ENCODE measurements at regions not wholly inside any gene's neighbourhood (a gene's known extent, or its start where the extent isn't known, plus 50 kb on each side); places are given as distances from the start of the nearest gene placed in this dataset.
A peak's percentile ranks its signal among the peaks of the same experiment; 100 is the strongest.
"Not testable (repeated sequence)": the region's sequence is repeated elsewhere in the genome, so short reads cannot be mapped to it uniquely, and the experiment has no call there.

GRCh38 chr4:72770708-72771107 is 201.7 kb upstream of the ADAMTS3 start:
- DNase-seq, result no peak

DNA sequence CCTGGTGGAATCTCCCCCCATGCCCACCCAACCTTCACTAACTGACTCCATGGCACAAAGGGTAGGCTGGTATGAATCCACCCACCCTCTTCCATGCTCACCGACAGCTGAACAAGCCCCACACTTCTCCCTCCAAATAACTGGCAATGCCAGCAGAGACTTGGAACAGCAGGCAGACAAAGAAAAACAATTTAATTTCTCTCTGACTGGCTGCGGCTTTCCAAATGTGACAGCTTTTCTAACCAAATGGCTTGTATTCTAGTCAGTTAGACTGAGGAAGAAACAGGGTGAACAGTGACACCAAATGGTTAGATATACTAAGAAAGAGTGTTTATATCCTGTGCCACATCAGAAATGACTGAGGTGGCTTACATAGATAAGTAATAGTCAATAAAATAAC is 199.3 kb upstream of the ADAMTS3 start:
- no peak for DNase-seq

- DNase-seq, result no peak
Observed at GRCh38 chr4:72767618-72768302, 198.7 kb upstream of the ADAMTS3 start.

DNA sequence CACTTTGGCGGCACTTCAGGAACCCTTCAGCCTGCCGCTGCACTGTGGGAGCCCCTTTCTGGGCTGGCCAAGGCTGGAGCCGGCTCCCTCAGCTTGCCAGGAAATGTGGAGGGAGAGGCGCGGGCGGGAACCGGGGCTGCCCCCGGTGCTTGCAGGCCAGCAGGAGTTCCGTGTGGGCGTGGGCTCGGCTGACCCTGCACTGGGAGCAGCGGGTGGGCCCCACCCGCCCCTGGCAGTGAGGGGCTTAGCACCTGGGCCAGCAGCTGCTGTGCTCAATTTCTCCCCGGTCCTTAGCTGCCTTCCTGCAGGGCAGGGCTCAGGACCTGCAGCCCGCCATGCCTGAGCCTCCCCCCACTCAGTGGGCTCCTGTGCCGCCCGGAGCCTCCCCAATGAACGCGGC is 196.8 kb upstream of the ADAMTS3 start:
- not testable (repeated sequence) for DNase-seq

DNA sequence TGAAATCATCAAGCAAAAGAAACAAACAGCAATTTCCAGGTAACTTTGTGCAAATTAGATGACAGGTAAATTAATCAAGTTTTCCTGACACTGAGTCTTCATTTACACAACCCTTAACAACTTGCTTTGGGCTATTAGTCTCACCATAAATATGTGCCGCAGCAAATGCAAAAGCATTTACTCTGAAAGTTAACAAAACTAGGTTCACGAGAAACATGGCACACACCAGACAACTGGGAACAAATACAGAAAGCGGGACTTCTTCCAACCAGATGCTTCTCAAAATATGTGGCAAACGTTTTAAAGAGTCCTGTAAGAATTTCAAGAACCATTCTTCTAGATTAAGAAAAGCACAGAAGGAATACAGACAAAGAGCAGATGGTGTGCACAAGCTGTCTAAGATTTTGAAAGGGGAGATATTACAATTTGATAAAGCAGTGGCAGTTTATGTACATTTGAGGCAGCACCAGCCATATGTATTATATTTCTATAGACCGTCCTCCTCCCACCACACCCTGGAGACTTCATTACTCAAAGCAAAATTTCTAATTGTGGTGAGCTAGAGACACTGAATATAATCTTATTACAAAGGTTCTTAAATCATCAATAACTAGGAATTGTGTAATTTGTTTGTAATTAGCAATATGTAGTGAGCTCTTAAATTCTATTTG is 192.5 kb upstream of the ADAMTS3 start:
- no peak for DNase-seq

DNA sequence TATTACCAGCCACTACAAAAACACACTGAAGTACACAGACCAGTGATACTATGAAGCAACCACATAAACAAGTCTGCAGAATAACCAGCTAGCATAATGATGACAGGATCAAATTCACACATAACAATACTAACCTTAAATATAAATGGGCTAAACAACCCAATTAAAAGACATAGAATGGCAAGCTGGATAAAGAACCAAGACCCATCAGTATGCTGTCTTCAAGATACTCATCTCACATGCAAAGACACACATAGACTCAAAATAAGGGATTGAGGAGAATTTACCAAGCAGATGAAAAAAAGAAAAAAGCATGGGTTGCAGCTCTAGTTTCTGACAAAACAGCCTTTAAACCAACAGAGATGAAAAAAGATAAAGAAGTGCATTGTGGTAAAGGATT is 184.4 kb upstream of the ADAMTS3 start:
- DNase-seq, result not testable (repeated sequence)

DNA sequence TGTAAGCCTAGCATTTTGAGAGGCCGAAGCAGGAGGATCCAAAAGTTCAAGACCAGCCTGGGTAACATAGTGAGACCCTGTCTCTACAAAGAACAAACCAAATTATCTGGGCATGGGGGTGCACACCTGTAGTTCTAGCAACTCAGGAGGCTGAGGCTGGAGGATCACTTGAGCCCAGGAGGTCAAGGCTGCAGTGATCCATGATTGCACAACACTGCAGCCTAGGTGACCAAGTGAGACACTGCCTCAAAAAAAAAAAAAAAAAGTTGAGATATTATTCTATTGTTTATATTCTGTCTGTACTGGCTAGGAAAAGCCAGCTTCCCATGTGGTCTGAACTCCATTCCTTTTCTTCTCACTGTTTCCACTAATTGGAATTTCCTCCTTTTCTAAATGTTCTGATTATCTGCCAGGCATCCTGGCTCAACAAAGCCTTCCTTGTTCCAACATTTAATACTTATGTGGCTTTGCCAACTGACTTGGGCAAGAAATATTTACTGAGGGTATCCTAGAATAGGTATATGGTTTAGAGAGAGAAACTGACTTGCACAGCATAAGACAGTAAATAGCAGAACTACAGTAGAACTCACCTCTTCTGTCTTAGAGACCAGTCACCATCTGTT is 175.2 kb upstream of the ADAMTS3 start:
- no peak for DNase-seq

GRCh38 chr4:72743078-72743477 is 174.1 kb upstream of the ADAMTS3 start:
- peak in 1 of 4 experiments; percentile 1 for DNase-seq

GRCh38 chr4:72715299-72715698 is 146.3 kb upstream of the ADAMTS3 start:
- DNase-seq, result no peak

DNA sequence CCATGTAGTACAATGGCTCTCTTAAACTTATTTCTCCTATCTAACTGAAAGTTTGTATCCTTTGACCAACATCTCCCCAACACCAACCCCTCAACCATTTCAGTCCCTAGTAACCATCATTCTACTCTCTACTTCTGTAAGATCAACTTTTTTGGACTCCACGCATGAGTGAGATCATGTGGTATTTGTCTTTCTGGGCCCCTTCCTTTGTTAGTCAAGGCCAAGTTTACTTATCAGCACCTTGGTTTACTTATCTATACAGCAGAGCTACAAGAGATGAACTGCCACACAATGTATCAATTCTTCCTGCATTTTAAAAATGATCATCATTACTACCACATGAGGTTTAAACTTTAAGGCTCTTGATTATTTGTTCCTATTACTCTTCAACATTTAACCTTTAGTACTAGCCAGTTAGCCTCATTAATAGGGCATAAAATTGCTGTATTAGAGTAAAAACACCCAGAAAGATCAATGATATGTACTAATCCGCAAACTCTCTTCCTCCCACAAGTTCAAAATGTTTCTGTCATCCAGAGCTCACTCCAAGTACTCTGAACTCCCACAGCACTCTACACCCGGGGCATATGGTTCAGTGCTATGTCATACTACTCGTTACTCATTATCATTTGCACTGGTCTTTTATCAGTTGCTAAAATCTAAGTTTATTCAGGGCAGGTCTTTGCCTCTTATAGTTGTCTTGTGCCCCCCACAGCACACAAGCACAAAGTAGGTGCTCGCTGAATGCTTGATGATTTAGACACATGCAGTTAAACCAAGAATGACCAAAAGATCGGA is 145.7 kb upstream of the ADAMTS3 start:
- DNase-seq, result no peak

GRCh38 chr4:72712997-72713396 is 144.0 kb upstream of the ADAMTS3 start:
- no peak for DNase-seq

DNA sequence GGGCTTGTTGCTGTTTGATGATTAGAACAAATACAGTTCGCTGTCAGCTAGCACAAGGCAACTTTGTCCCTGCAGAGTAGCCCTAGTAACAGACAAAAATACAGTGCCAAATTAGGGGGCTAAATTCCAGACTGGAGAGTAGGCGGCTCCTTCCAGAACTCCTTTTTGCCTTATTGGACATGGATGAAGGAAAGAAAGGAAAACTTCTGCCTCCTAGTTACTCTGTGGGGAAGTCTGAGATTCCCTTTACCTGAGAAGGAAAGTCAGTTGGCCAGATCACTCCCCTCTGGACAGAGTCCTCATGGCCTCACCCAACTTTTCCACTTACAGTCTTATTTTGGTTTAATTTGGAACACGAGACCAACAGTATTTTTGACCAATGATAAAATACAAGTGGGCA is 140.5 kb upstream of the ADAMTS3 start:
- no peak for DNase-seq

DNA sequence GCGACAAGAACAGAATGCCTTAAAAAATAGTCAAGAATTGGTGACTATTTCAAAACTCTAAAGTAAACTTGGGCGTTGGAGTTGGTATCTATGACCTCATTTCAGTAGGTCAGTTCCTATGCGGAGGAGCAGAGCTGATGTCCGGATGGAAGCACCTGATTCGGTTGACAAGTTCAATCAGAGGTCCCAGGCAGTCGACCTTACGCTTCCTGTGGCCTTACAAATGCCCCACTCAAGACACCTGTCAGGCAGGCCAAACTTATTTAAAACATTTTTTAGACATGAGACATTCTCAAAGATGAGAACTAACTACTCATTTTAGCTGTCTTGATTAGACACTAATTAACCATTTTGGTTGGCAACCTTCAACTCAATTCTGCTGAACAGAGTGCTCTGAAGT is 137.7 kb upstream of the ADAMTS3 start:
- no peak for DNase-seq

DNA sequence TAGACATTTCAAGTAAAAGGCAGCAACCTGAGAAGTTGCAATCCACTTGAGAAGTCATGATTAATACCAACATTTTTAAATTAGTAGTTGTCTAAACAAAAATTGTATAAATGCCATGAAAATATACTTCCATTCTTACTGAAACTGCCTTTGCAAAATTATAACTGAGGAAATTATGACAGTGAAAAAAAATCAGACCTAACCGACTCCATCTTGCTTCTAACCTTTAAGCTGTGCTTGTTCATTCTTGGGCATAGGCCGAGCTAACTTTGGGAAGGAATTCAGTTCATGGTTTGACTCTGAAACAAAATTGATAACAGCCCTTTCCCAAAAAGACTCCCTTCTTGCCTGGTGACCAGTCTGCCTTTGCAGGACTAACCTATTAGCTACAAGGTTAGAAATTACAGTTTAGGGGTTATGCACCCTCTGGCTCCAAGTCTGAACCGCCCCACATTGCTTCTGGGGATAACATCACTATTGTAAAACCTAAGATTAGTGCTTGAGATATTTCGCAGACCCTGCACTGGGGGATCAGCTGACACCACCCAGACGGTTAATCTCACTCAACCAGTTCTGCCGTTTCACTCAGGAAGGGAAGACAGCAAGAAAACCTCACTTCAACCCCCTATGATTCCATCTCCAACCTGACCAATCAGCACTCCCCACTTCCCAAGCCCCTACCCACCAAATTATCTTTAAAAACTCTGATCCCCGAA is 136.1 kb upstream of the ADAMTS3 start:
- DNase-seq, result not testable (repeated sequence)

DNA sequence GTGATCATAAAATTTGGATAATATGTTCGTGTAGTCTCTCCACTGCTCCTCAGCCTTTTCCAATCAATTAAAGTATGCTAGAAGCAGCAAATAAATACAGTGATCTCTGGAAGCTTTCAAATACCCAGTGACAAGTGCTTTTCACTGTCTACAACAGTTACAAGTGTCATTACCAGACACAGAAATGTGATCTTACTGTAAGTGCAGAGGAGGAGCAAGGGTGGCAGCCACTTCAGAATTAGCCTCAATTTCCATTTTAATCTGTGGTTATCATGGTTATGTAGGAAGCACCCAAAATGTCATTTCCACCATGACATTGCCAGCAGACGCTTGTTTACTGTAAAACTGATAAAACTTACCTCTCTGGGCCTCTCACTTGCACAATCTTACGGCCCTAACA is 133.9 kb upstream of the ADAMTS3 start:
- no peak for DNase-seq

GRCh38 chr4:72701987-72702819 is 133.2 kb upstream of the ADAMTS3 start:
- peak; percentile 42 to 60 (median 48) for DNase-seq

GRCh38 chr4:72690771-72691170 is 121.8 kb upstream of the ADAMTS3 start:
- no peak for DNase-seq

- no peak for DNase-seq
Observed at GRCh38 chr4:72689923-72690322, 120.9 kb upstream of the ADAMTS3 start.

DNA sequence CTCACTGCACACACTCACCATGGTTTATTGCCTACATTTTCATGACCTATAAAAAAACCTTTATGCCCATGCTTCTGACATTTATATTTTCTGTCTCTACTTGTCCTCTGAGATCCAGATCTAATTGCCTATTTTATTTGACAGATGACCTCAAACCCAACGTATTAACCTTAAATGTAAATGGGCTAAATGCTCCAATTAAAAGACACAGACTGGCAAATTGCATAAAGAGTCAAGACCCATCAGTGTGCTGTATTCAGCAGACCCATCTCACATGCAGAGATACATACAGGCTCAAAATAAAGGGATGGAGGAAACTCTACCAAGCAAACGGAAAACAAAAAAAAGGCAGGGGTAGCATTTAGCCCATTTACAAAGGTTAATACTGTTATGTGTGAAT is 117.4 kb upstream of the ADAMTS3 start:
- not testable (repeated sequence) for DNase-seq

GRCh38 chr4:72679666-72680065 is 110.6 kb upstream of the ADAMTS3 start:
- no peak for DNase-seq

GRCh38 chr4:72677886-72678285 is 108.9 kb upstream of the ADAMTS3 start:
- no peak for DNase-seq

GRCh38 chr4:72677265-72677664 is 108.2 kb upstream of the ADAMTS3 start:
- no peak for DNase-seq
